Uterus (tissue), 2 donors: ENCODE measurements at regions not wholly inside any gene's neighbourhood (a gene's known extent, or its start where the extent isn't known, plus 50 kb on each side); places are given as distances from the start of the nearest gene placed in this dataset.

Source experiments
- CTCF ChIP-seq, 4 experiments: fragments of 200-600 bp in 2 of 4; fragments of 450-650 bp in 2 of 4; sonication (generic) in 2 of 4; IDR thresholded peaks; one replicate each; pipeline ENCODE4 v1.5.1; 2016 to 2019; ENCODE audit warnings: antibody characterized with exemption in 4 of 4, mild to moderate bottlenecking in 2 of 4, moderate library complexity in 1 of 4
- POLR2A ChIP-seq, 2 donors: fragments of 450-650 bp; IDR thresholded peaks; one replicate each; pipeline ENCODE4 v1.6.1; 2016; ENCODE audit warnings: antibody characterized with exemption in 2 of 2, mild to moderate bottlenecking in 1 of 2, moderate library complexity in 1 of 2

DNA sequence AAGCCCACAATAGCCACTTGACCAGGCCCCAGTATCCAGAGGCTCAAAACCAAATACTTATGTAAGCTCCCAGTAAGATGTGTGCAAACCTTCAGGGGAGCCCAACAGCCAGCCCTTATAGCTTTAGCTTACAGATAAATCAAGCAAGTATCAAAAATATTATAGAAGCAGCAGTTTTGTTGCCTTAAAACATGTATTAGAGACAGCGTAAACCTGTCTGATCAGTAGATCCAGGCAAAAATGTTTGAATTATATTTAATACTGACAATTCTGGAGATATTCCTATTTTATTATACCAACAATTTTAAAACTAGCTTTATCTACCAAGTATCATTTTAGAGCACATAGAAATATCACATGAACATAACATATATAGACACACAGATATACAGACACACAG lies 365.6 kb upstream of the KLF4 start:
- TF ChIP-seq CTCF (IDR thresholded peaks at IDR 0.05): no peak
- no peak for TF ChIP-seq POLR2A (IDR thresholded peaks at IDR 0.05)
